OCI-LY3 (cell line): ENCODE measurements at regions not wholly inside any gene's neighbourhood (a gene's known extent, or its start where the extent isn't known, plus 50 kb on each side); places are given as distances from the start of the nearest gene placed in this dataset.

ENCODE experiments used
- EZH2phosphoT487 ChIP-seq: fragments of 200-600 bp; shearing (Covaris generic); IDR thresholded peaks from 2 replicates; pipeline ENCODE4 v1.6.1; 2018; ENCODE audit warnings: antibody characterized with exemption, mixed run types, low read depth
- TF ChIP-seq, protein P1 (sequence below): fragments of 200-600, 300-600 bp; sonication (generic); IDR thresholded peaks from 2 replicates; pipeline ENCODE4 v1.5.1; 2014; ENCODE audit warnings: antibody characterized with exemption, low read length, low read depth

DNA sequence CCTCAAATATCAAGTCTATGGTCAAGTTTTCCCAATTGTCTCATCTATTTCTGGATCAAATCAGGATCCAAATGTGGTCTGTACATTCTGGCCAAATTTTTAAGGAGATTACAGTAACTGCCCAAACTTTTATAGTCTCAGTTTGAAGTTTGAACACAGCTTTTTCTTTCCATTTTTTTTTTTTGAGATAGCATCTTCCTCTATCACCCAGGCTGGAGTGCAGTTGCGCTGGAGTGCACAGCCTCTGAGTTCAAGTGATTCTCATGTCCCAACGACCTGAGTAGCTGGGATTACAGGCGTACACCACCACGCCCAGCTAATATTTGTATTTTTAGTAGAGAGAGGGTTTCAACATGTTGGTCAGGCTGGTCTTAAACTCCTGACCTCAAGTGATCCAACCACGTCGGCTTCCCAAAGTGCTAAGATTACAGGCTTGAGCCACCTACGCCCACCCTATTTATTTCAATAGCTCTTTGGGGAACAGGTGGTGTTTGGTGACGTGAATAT lies 84.9 kb upstream of the CARMIL1 start:
- TF ChIP-seq, protein P1, sequence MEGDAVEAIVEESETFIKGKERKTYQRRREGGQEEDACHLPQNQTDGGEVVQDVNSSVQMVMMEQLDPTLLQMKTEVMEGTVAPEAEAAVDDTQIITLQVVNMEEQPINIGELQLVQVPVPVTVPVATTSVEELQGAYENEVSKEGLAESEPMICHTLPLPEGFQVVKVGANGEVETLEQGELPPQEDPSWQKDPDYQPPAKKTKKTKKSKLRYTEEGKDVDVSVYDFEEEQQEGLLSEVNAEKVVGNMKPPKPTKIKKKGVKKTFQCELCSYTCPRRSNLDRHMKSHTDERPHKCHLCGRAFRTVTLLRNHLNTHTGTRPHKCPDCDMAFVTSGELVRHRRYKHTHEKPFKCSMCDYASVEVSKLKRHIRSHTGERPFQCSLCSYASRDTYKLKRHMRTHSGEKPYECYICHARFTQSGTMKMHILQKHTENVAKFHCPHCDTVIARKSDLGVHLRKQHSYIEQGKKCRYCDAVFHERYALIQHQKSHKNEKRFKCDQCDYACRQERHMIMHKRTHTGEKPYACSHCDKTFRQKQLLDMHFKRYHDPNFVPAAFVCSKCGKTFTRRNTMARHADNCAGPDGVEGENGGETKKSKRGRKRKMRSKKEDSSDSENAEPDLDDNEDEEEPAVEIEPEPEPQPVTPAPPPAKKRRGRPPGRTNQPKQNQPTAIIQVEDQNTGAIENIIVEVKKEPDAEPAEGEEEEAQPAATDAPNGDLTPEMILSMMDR = no peak
- TF ChIP-seq EZH2phosphoT487 = no peak
